Posterior vena cava (tissue), 2 donors: ENCODE measurements at regions not wholly inside any gene's neighbourhood (a gene's known extent, or its start where the extent isn't known, plus 50 kb on each side); places are given as distances from the start of the nearest gene placed in this dataset.

Experiments
- DNase-seq: peaks from one replicate; pipeline ENCODE4 v3.0.0-alpha.2; 2020; ENCODE audit warnings: low spot score
- intact Hi-C, 2 donors: fragments of 100-400 bp; cut with DNase I; formaldehyde crosslinking; loops; one replicate each; pipeline versions ENCODE4 v1.14.1 to v1.14.2; 2022 to 2023
- donor health status: DM: yes; HTN: yes; CAD: no.
- donor health status: DM: yes; HTN: yes; CAD: no.

DNA sequence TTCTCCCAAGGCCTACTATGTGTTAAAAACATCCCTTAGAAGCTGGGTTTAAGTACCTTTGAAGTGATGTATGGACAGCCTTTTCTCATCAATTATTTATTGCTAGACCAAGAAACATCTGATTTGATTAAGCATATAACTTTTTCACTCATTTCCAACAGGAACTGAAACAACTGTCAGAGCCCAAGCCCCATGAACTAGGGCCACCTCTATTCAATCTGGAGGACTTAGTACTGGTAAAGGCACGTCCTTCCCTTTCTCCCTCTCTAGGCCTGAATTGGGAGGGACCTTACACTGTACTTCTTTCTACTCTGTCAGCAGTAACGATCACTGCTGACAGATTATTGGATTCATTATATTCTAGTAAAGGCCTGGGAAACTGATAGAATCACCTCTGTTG lies 612.0 kb upstream of the CDH8 start:
- no peak for DNase-seq
- intact Hi-C loops = no loop called here

GRCh38 chr16:62644030-62644812 lies 608.0 kb upstream of the CDH8 start:
- intact Hi-C loops = no loop called here
- no peak for DNase-seq

DNA sequence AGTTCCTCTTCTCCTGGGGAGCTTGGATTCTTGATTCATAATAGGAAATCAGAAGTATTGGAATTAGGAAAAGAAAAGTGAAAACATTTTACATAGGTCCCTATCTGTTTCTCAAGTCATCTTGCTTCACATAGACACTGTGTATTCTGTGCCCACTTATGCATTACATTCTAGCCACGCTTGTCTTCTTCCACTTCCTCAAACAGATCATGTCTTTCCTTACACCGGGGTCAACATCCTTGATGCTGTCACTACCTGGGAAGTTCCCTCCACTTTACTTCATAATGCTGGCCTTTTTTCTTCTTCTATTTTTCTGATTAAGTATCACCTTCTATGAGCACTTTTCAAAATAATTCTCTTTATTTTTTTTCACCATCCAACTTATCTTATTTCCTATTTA lies 606.4 kb upstream of the CDH8 start:
- DNase-seq = no peak
- intact Hi-C loops = no loop called here

GRCh38 chr16:62639890-62640289 lies 603.7 kb upstream of the CDH8 start:
- intact Hi-C loops = no loop called here
- no peak for DNase-seq

GRCh38 chr16:62638964-62639870 lies 603.0 kb upstream of the CDH8 start:
- intact Hi-C loops = no loop called here
- no peak for DNase-seq

GRCh38 chr16:62638324-62638911 lies 602.2 kb upstream of the CDH8 start:
- intact Hi-C loops = no loop called here
- no peak for DNase-seq

DNA sequence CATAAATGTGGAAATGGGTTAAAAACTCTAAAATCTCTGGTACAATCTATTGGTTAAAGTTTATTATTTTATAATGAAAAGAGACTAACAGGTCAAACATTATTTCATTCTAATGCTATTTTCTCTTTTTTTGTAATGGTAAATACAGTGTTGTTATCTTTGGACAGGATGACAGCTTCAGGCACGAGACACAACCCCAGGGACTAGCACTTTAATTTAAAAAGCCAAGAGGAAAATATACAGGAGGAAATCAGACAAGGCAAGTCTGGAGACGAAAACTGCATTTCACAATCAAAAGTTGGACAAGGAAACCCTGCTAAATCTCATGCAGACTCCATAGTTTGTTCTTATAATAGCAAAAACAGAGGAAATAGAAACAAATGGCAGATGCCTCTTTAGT lies 589.1 kb upstream of the CDH8 start:
- intact Hi-C loops = loop anchor here in 1 of 2 donors (5.0 kb wide), 1 partner anchor 593 kb away; no protein-coding TSS in a partner anchor

GRCh38 chr16:62620275-62620674 lies 584.0 kb upstream of the CDH8 start:
- no peak for DNase-seq
- intact Hi-C loops = no loop called here

More for the DNA sequence above, 589.1 kb upstream of the CDH8 start:
- DNase-seq = no peak

GRCh38 chr16:62615526-62615925 lies 579.3 kb upstream of the CDH8 start:
- DNase-seq = no peak
- intact Hi-C loops = loop anchor here in 1 of 2 donors (10.0 kb wide), 1 partner anchor 921 kb away; no protein-coding TSS in a partner anchor

- DNase-seq = no peak
- intact Hi-C loops = loop anchor here in 1 of 2 donors (10.0 kb wide), 1 partner anchor 915 kb away; no protein-coding TSS in a partner anchor
These were observed 574.1 kb upstream of the CDH8 start for GRCh38 chr16:62610291-62610690.

GRCh38 chr16:62602790-62603189 lies 566.6 kb upstream of the CDH8 start:
- intact Hi-C loops = no loop called here
- no peak for DNase-seq

DNA sequence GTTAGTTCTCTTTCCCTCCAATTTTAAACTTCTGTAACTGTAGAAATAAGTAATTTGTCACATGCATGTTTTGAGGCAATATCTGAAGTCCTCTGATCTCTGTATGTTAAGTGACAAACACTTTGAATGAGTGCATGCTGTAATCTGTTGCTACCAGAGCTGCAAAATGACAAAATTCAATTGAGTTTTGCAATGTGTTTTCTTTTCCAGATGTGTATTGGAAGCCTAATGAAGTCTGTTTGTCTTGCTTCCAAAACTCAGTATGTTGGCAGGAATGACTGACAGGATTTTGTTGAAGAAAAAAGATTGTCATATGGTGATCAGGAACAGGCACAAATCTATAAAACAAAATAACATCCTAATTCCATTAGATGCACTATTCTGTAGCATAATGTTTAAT lies 561.6 kb upstream of the CDH8 start:
- intact Hi-C loops = no loop called here

GRCh38 chr16:62596584-62596983 lies 560.3 kb upstream of the CDH8 start:
- no peak for DNase-seq
- intact Hi-C loops = no loop called here

More for the DNA sequence above, 561.6 kb upstream of the CDH8 start:
- DNase-seq = no peak

GRCh38 chr16:62596125-62596524 lies 559.9 kb upstream of the CDH8 start:
- DNase-seq = no peak
- intact Hi-C loops = no loop called here

DNA sequence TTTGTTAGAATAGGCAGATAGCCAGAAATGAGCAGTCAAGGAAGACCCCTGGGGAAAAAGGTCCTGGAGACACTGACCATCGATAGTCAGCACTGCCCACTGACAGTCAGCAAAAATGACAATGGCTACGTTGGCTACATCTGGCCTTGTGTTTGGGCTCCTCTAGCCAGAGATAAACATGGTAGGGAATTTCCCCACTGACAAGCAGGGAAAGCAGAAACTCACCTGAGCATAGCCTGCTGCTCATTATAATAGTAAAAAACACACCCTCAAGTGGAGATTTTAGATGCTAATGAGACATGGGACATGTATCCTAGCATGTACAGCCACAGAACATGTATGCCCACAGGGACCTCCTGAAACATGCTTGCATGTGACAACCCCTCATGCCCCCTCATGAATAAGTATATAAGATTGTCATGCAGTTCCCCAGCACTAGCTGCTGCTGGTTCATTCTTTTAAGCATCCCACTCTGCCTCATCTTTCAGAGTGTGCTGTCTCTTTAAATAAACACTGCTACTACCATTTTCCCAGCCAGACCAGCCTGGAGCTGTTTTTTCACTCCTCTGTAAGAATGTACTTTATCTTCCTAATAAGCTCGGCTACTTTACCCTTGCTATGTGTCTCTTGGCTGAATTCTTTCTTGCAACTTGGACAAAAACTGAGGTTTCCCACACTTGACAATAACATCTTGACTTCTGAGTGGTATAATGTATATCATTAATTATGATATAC lies 550.1 kb upstream of the CDH8 start:
- intact Hi-C loops = no loop called here

DNA sequence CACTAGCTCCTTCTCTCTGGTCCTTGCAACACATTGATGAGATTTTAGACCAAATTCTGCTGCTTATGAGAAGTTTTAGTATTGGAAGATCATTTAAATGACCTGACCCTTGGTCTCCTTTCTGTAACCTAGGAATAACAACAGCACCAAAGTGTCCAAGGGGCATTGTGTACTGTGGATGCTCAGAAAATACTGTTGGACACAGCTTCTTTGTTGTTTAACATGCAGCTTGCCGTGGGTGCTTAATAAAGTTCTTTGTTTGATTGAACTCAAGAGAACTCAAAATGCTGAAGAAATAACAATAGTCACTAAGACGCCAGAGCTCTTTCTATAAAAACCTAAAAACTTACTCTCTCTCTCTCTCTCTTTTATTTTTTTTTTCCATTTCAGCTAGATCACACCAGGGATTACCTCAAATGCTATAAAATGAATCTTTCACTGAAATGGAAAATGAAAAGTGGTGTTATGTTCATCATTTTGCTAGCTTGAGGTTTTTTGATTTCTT lies 548.9 kb upstream of the CDH8 start:
- no peak for DNase-seq
- intact Hi-C loops = no loop called here

More for the DNA sequence above, 550.1 kb upstream of the CDH8 start:
- no peak for DNase-seq

DNA sequence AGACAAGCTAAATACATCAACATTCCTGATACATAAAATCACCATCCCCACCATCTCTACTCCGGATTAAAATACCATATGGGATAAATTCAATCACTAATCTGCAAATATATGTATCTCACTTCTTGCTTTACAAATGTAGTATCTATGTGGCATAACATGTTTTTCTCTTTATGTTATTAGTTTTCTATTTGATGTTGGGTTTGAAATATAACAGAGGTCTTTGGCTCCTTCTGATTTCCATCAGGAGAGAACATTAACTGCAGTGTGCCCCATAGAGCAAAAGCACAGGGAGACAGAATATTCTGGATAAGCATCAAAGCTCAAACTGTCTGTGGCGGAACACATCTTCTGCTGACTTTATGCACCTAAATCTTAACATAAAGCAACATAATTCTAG lies 547.2 kb upstream of the CDH8 start:
- DNase-seq = no peak
- intact Hi-C loops = no loop called here

- intact Hi-C loops = no loop called here
- no peak for DNase-seq
These were observed 537.2 kb upstream of the CDH8 start for GRCh38 chr16:62573466-62573865.

- intact Hi-C loops = no loop called here
- DNase-seq = no peak
These were observed 532.7 kb upstream of the CDH8 start for GRCh38 chr16:62568926-62569325.
